ENCODE measurements at regions not wholly inside any gene's neighbourhood (a gene's known extent, or its start where the extent isn't known, plus 50 kb on each side); places are given as distances from the start of the nearest gene placed in this dataset.
"Not testable (repeated sequence)": the region's sequence is repeated elsewhere in the genome, so short reads cannot be mapped to it uniquely, and the experiment has no call there.

DNA sequence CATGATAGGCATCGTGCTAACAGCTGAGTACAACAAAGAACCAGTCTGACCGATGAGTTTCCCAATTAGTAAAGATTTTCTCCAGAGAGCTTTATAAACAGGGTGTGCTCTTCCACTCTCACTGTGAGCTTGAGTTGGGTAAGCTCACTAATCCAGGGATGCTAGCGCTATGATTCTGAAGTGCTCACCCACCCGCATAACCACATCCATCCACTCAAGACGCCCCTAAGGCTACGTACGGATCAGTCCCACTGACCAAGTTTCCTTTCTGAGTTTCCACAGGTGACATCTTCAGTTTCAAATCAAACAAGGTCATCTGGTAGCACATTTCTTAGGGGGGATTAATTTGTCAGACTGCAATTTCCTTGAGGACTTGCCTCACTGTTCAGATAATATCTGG is 141.1 kb upstream of the ABI3BP start:
- DNase-seq = no peak

- no peak for DNase-seq
Measured at GRCh38 chr3:101133652-101134051, 140.4 kb upstream of the ABI3BP start.

GRCh38 chr3:101133197-101133596 is 140.0 kb upstream of the ABI3BP start:
- DNase-seq = not testable (repeated sequence)

- no peak for DNase-seq
Measured at GRCh38 chr3:101131767-101132166, 138.5 kb upstream of the ABI3BP start.

GRCh38 chr3:101128786-101129185 is 135.6 kb upstream of the ABI3BP start:
- no peak for DNase-seq

- no peak for DNase-seq
Measured at GRCh38 chr3:101128001-101128400, 134.8 kb upstream of the ABI3BP start.

DNA sequence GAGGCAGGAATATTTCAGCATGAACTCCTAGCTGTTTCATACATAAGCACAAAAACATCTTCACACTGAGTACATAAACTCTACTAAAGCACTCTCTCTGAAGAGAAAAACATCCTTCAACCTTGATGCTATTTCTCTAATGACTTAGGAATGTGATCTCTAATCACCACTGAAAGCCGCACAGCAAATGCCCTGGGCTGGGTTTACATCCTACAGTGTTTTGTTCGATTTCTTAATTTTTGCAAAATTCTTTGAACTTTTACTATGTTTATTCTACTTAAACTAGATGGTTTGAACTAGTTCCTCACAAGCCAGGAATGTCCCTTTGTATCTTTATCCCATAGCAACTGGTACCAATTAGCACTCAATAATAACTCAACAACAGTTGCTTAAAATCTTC is 130.9 kb upstream of the ABI3BP start:
- DNase-seq = no peak

- DNase-seq = no peak
Measured at GRCh38 chr3:101123081-101123480, 129.9 kb upstream of the ABI3BP start.

DNA sequence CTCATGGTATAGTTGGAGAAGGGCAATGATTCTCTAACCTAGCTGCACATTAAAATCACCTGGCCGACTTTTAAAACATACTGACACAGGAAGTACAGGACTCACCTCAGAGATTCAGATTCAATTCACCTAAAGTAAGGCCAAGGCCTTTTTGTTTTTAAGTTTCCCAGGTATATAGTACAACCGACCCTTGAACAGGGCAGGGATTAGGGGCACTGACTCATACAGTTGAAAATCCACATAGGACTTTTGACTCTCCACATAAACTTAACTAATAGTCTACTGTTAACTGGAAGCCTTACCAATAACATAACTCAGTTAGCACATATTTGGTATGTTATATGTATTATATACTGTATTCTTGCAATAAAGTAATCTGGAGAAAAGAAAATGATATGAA is 129.5 kb upstream of the ABI3BP start:
- DNase-seq = no peak

DNA sequence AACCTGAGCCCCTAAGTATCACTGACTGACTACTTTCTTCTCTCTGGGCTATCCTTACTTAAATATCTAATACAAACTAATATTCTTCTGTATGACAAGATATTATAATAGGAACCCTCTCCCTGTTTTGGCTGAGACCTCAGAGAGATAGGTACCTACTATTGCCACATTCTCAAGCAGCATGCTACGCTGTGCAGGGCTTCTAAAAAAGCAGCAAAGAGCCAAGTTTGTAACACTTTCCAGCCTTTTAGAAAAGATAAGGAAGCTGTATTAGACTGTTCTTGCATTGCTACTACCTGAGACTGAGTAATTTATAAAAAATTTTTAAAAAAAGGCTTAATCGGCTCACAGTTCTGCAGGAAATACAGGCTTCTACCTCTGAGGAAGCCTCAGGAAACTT is 126.8 kb upstream of the ABI3BP start:
- DNase-seq = no peak

- DNase-seq = no peak
Measured at GRCh38 chr3:101119535-101119934, 126.3 kb upstream of the ABI3BP start.

- no peak for DNase-seq
Measured at GRCh38 chr3:101117980-101118379, 124.8 kb upstream of the ABI3BP start.

DNA sequence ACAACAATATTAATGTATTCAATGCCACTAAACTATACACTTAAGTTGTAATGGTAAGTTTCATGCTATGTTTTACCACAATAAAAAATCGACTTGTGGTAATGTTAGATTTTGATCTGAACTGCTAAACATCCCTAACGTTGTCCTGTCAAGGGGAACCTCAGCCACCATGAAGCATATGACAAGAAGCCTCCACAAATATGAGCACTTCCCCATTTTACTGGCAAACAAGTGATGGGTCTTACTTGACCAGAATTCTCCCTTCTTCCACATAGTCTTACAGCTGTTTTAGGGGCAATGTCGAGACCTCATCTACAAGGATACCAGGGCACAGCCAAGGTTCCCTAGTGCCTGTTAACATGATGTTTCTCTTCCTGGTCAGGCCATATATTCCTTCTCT is 124.2 kb upstream of the ABI3BP start:
- DNase-seq = no peak

DNA sequence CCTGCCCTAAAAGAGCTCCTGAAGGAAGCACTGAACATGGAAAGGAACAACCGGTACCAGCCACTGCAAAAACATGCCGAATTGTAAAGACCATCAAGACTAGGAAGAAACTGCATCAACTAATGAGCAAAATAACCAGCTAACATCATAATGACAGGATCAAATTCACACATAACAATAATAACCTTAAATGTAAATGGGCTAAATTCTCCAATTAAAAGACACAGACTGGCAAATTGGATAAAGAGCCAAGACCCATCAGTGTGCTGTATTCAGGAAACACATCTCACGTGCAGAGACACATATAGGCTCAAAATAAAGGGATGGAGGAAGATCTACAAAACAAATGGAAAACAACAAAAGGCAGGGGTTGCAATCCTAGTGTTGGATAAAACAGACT is 117.1 kb upstream of the ABI3BP start:
- DNase-seq = not testable (repeated sequence)

DNA sequence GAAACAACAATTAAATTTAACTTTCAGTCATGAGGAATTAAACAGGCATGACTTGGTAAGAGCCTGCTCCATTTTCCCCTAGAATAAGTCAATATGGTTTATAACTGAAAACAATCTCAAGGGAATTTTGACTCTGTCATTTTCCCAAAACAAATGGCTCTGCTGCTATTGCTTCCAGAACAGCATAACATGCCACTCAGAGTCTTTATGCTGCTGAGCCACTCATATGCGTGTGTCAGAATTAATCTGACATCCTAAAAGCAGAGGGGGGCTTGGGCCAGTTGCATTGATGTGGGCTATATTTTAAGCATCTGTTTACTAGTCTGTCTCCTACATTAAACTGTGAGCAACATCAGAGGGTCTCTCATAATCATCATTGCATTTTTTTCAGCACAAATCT is 111.1 kb upstream of the ABI3BP start:
- no peak for DNase-seq

DNA sequence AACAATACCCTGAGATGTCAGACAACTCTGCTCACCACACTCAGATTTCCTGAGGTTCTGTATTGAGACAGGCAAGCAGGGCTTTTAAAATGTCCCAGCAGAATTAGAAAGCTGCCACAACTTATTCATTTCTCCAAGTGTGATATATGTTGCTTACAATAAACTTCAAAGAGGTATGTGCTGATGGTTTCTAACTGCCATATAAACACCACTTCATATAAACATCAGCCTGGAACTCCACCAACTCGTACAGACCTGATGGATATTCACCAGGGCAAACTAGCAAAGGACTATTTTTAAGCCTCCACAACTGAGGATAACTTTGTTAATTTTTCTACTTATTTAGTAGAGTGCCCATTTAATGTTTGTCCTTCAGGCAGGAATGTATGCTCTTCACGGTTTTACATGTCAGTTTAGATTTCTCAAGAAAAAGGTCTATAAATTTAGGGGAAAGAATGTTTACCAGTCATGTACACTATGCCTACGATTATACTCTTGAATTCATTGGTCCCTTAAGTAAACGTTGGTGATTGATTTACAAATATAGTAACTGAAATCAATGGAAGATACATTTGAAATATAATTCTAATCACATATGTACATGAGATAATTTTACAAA is 109.6 kb upstream of the ABI3BP start:
- DNase-seq = no peak

GRCh38 chr3:101100361-101101009 is 107.3 kb upstream of the ABI3BP start:
- DNase-seq = no peak

GRCh38 chr3:101099791-101100190 is 106.6 kb upstream of the ABI3BP start:
- DNase-seq = no peak

DNA sequence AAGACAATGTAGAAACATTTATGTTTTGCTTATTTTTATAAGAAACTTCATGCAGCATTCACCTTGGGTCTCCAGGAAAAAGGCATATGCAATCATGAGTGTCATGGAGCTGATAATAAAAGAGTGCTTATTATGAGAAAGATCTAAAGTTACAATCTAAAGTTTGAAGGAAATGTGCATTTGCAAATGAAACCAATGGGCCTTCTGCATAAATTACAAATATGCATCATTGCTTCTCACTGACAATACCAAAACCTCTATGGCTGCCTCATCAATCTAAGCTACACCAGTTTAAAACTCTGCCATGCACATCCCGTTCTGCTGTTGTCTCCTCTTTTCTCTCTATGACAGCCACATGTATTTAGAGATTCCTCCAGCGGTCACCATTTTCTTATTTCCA is 103.2 kb upstream of the ABI3BP start:
- DNase-seq = no peak

GRCh38 chr3:101095693-101096430 is 102.6 kb upstream of the ABI3BP start:
- DNase-seq = no peak

DNA sequence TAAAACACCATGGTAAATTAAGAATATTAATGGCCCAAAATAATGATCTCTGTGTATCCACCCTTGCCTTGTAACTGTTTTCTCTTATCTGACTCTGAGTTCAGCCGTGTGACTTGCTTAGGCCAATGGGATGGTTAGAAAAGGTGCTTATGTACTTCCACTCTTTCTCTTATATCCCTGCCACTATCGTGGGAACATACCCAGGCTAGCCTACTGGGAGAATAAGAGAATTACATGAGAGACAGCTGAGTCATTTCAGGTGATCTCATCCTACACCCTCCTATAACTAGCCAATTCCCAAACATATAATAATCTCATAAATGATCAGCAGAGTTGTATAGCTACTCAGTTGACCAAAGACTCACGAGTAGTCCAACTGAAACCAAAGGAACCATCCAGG is 98.3 kb upstream of the ABI3BP start:
- no peak for DNase-seq

DNA sequence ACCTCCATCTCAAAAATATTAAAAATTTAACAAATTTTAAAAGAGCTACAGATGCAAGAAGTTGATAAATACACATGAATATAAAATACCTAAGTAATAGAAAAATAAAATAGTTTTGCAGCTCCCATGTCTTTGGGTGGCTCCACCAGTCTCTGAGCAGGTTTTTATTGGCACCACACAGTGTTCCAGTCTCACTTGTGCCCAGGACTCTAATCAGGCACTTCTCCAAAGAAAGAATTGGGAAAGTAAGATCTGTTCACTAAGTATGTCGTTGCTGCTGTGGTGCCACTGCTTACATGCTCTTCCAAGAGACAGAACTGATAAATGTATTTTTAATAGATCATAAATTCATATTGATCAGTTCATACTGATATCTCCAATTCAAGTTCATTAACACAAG is 92.5 kb upstream of the ABI3BP start:
- no peak for DNase-seq

- DNase-seq = no peak
Measured at GRCh38 chr3:101084404-101084803, 91.2 kb upstream of the ABI3BP start.

- DNase-seq = no peak
Measured at GRCh38 chr3:101081999-101082398, 88.8 kb upstream of the ABI3BP start.

Measured in NCI-H774 (cell line).